ENCODE measurements at regions not wholly inside any gene's neighbourhood (a gene's known extent, or its start where the extent isn't known, plus 50 kb on each side); places are given as distances from the start of the nearest gene placed in this dataset.
"Not testable (repeated sequence)": the region's sequence is repeated elsewhere in the genome, so short reads cannot be mapped to it uniquely, and the experiment has no call there.

DNA sequence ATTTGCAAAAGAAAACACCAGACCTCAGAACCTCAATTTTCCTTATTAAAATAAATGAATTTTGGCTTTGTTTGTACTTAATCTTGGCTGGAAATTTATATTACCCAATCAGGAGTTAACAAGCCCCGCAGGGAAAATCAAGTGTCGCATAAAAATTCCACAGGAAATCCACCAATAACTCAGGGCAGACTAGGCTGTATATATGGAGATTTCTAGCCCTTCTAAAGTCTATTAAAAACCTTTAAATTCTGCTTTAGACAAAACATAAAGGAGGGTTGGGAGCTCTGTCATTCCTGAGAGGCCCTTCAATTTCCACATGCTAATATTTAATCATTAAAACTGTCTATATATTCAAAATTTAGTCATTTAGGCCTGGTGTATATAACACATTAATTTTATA lies 434.7 kb downstream of the CDH11 start:
- Histone ChIP-seq H3K36me3 (ENCODE audit: insufficient read depth, low read depth, low read length) (no peaks in the 10 kb centered on the region), H3K27me3 (ENCODE audit: insufficient read depth, low read length) (no peaks in the 10 kb centered on the region), H3K9me3 (ENCODE audit: insufficient read depth, low read depth, low read length) (no peaks in the 10 kb centered on the region)

DNA sequence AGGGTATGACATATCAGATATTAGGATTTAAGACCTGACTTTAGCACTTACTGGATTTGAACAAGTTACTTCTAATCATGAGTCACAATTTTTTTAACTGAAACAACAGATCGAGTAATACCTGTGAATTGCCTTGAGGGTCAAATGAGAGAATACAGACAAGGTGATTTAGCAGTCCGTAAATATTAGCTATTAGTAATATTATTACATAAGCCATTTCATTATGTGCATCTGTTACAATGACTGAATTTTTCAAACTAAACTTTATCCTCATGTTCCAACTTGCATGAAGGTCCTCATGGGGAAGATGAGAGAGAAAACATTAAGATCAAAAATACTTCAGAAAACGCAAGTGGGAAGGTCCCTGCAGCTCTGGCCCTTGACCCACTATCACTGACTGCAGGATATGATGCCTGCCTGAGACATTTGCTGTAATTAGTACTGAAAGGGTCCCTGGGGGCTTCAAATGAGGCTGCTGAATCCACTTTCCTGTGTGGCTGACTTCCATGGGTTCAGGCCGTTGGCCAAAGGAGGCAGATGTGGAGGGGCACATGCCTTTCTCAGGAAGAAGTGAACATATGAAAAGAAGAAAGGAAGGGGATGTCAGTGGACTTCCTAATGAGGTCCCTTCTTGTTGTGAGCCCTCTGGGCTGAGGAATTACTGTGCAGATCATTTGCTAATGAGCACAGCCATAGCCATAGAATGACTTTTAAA lies 441.7 kb downstream of the CDH11 start:
- H3K4me3 ChIP-seq (ENCODE audit: low read length), result no peak overlapping the region
- no peaks in the 10 kb centered on the region for H3K27me3 ChIP-seq (ENCODE audit: insufficient read depth, low read length)
- H3K27ac ChIP-seq (ENCODE audit: low read length), result no peak overlapping the region
- H3K9me3 ChIP-seq (ENCODE audit: insufficient read depth, low read depth, low read length), result no peaks in the 10 kb centered on the region
- H3K9ac ChIP-seq (ENCODE audit: low read depth, low read length), result no peak overlapping the region
- H3K36me3 ChIP-seq (ENCODE audit: insufficient read depth, low read depth, low read length), result no peaks in the 10 kb centered on the region
- no peaks in the 10 kb centered on the region for H3K4me1 ChIP-seq (ENCODE audit: insufficient read depth, low read length)

More for the DNA sequence above, 434.7 kb downstream of the CDH11 start:
- no peaks in the 10 kb centered on the region for H3K4me1 ChIP-seq (ENCODE audit: insufficient read depth, low read length)
- H3K4me3 ChIP-seq (ENCODE audit: low read length), result no peak overlapping the region
- no peak overlapping the region for H3K9ac ChIP-seq (ENCODE audit: low read depth, low read length)
- no peak overlapping the region for H3K27ac ChIP-seq (ENCODE audit: low read length)

DNA sequence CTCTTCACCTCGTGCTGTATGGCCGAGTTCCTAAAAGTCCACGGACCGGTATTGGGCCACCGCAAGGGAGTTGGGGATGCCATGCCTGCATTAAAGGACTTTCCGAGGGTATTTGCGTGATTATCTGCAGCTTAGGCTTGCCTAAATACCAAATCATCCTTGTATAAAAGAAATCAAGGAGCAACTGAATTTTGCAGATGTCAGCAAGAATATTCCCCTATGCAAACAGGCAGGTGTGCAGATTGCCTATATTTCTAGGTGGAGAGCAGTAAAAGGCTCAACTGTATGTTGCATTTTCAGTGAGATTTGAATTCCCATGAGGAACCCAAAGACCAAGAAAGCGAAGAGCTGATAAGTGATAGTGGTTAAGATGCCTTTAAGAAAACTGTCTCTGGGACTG lies 452.3 kb downstream of the CDH11 start:
- no peak overlapping the region for H3K9ac ChIP-seq (ENCODE audit: low read depth, low read length)
- H3K27ac ChIP-seq (ENCODE audit: low read length), result no peak overlapping the region
- no peaks in the 10 kb centered on the region for H3K4me1 ChIP-seq (ENCODE audit: insufficient read depth, low read length)
- no peaks in the 10 kb centered on the region for H3K27me3 ChIP-seq (ENCODE audit: insufficient read depth, low read length)
- no peaks in the 10 kb centered on the region for H3K9me3 ChIP-seq (ENCODE audit: insufficient read depth, low read depth, low read length)
- H3K36me3 ChIP-seq (ENCODE audit: insufficient read depth, low read depth, low read length), result no peaks in the 10 kb centered on the region
- H3K4me3 ChIP-seq (ENCODE audit: low read length), result no peak overlapping the region

DNA sequence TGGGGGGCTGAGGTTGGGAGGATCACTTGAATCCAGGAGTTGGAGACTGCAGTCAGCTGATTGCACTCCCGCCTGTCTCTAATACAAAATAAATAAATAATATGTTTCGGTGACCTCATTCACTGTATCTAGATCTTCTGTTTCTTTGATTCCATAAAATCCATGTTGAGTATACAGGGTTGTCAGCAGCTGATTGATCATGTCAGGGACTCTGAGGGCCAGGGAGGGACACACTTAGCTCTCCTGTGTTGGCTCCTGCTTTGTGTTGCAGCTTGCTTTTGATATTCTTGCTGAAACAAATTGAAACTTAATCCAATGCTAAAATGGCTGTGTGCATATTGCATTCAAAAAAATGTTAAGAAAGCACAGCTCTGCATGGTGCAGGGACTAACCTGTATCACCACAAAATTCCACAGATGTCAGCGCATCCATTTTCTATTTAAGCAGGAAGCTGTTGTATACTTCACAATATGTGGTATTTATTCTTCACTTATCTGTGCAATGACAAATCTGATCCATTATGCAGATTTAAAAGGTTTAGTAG lies 454.5 kb downstream of the CDH11 start:
- H3K9me3 ChIP-seq (ENCODE audit: insufficient read depth, low read depth, low read length), result no peaks in the 10 kb centered on the region
- no peak overlapping the region for H3K9ac ChIP-seq (ENCODE audit: low read depth, low read length)
- H3K27me3 ChIP-seq (ENCODE audit: insufficient read depth, low read length), result no peaks in the 10 kb centered on the region
- H3K27ac ChIP-seq (ENCODE audit: low read length), result no peak overlapping the region
- no peak overlapping the region for H3K4me3 ChIP-seq (ENCODE audit: low read length)
- H3K4me1 ChIP-seq (ENCODE audit: insufficient read depth, low read length), result no peaks in the 10 kb centered on the region
- no peaks in the 10 kb centered on the region for H3K36me3 ChIP-seq (ENCODE audit: insufficient read depth, low read depth, low read length)

DNA sequence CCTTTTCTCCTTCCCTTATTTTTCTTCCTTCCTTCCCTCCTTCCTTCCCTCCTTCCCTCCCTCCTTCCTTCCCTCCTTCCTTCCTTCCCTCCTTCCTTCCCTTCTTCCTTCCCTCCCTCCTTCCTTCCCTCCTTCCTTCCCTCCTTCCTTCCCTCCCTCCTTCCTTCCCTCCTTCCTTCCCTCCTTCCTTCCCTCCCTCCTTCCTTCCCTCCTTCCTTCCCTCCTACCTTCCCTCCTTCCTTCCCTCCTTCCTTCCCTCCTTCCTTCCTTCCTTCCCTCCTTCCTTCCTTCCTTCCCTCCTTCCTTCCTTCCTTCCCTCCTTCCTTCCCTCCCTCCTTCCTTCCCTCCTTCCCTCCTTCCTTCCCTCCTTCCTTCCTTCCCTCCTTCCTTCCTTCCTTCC lies 459.6 kb downstream of the CDH11 start:
- not testable (repeated sequence) for H3K9ac ChIP-seq (ENCODE audit: low read depth, low read length); H3K27ac ChIP-seq (ENCODE audit: low read length); H3K4me3 ChIP-seq (ENCODE audit: low read length); H3K9me3 ChIP-seq (ENCODE audit: insufficient read depth, low read depth, low read length); H3K36me3 ChIP-seq (ENCODE audit: insufficient read depth, low read depth, low read length); H3K4me1 ChIP-seq (ENCODE audit: insufficient read depth, low read length); H3K27me3 ChIP-seq (ENCODE audit: insufficient read depth, low read length)

DNA sequence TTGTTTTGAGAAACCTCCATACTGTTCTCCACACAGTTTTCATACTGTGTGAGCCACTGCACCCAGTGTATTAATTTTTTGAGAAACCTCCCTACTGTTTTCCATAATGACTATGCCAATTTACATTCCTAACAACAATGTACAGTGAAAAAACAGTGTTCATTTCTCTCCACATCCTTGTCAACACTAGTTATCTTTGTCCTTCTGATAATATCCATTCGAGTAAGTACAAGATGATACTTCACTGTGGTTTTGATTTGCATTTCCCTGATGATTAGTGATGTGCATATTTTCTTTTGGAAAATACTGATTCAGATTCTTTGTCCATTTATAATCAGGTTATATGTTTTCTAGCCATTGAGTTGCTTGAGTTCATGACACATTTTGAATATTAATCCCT lies 462.0 kb downstream of the CDH11 start:
- H3K27me3 ChIP-seq (ENCODE audit: insufficient read depth, low read length), result no peaks in the 10 kb centered on the region
- H3K9me3 ChIP-seq (ENCODE audit: insufficient read depth, low read depth, low read length), result no peaks in the 10 kb centered on the region
- no peaks in the 10 kb centered on the region for H3K4me1 ChIP-seq (ENCODE audit: insufficient read depth, low read length)
- no peak overlapping the region for H3K9ac ChIP-seq (ENCODE audit: low read depth, low read length)
- no peak overlapping the region for H3K27ac ChIP-seq (ENCODE audit: low read length)
- H3K4me3 ChIP-seq (ENCODE audit: low read length), result no peak overlapping the region
- H3K36me3 ChIP-seq (ENCODE audit: insufficient read depth, low read depth, low read length), result no peaks in the 10 kb centered on the region

DNA sequence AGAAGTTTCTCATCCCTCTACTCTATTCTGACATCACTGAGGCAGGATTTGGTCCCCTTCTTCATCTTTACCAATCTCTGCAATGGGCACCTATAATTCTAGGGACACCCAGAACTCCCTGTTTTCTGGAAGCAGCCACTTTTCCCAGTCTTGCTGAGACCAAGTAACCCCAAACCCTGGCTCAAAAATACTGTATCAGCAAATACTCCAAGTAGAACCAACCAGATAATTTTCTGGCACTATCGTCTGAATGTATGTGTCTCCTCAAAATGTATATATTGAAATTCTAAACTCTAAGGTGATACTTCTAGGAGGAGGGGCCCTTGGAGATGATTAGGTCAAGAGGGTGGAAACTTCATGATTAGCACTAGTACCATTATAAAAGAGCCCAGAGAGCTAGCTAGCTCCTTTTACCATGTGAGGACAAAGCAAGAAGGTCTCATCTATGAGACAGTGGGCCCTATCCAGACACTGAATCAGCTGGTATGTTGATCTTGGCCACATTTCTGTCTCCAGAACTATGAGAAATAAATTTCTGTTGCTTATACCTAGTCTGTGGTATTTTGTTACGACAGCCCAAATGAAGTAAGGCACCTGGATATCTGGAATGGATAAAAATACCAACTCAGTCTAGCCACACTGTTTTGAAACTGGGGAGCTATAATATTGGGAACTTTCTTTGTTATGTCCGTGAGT lies 464.4 kb downstream of the CDH11 start:
- no peaks in the 10 kb centered on the region for H3K27me3 ChIP-seq (ENCODE audit: insufficient read depth, low read length)
- H3K36me3 ChIP-seq (ENCODE audit: insufficient read depth, low read depth, low read length), result no peaks in the 10 kb centered on the region
- H3K9me3 ChIP-seq (ENCODE audit: insufficient read depth, low read depth, low read length), result no peaks in the 10 kb centered on the region
- no peak overlapping the region for H3K27ac ChIP-seq (ENCODE audit: low read length)
- H3K4me1 ChIP-seq (ENCODE audit: insufficient read depth, low read length), result no peaks in the 10 kb centered on the region
- no peak overlapping the region for H3K4me3 ChIP-seq (ENCODE audit: low read length)
- H3K9ac ChIP-seq (ENCODE audit: low read depth, low read length), result no peak overlapping the region

DNA sequence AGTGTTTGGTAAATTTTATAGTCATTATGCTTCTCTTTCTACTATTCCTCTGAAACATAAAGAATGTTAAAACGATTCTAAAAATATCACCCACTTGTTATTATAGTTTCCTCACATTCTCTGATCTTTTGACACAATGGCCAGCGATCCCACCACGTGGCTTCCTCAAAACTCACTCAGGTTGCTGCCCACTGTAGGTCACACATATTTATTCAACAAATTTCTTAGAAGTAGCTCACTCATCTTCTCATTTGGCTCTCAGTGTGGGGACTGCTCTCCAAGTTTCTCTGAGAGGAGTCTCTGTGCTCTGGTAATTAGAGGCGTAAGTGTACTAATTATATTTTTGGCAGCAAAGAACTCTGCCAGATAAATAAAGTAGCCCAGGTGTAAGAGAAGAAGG lies 465.4 kb downstream of the CDH11 start:
- H3K9me3 ChIP-seq (ENCODE audit: insufficient read depth, low read depth, low read length), result no peaks in the 10 kb centered on the region
- no peak overlapping the region for H3K27ac ChIP-seq (ENCODE audit: low read length)
- no peak overlapping the region for H3K9ac ChIP-seq (ENCODE audit: low read depth, low read length)
- H3K36me3 ChIP-seq (ENCODE audit: insufficient read depth, low read depth, low read length), result no peaks in the 10 kb centered on the region
- no peaks in the 10 kb centered on the region for H3K27me3 ChIP-seq (ENCODE audit: insufficient read depth, low read length)
- H3K4me3 ChIP-seq (ENCODE audit: low read length), result no peak overlapping the region
- no peaks in the 10 kb centered on the region for H3K4me1 ChIP-seq (ENCODE audit: insufficient read depth, low read length)

DNA sequence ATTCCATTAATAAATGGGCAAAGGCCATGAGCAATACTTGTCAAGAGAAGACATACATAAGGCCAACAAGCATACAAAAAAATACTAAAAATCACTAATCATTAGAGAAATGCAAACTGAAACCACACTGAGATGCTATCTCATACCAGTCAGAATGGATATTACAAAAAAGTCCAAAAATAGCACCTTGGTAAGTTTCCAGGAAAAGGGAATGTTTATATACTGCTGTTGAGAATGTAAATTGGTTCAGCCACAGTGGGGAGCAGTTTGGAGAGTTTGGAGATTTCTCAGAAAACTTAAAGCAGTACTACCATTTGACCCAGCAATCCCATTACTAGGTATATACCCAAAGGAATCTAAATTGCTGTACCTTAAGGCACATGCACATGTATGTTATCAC lies 467.7 kb downstream of the CDH11 start:
- H3K27ac ChIP-seq (ENCODE audit: low read length), result no peak overlapping the region
- H3K36me3 ChIP-seq (ENCODE audit: insufficient read depth, low read depth, low read length), result no peaks in the 10 kb centered on the region
- no peaks in the 10 kb centered on the region for H3K4me1 ChIP-seq (ENCODE audit: insufficient read depth, low read length)
- no peak overlapping the region for H3K4me3 ChIP-seq (ENCODE audit: low read length)
- H3K9ac ChIP-seq (ENCODE audit: low read depth, low read length), result no peak overlapping the region
- no peaks in the 10 kb centered on the region for H3K27me3 ChIP-seq (ENCODE audit: insufficient read depth, low read length)
- no peaks in the 10 kb centered on the region for H3K9me3 ChIP-seq (ENCODE audit: insufficient read depth, low read depth, low read length)

DNA sequence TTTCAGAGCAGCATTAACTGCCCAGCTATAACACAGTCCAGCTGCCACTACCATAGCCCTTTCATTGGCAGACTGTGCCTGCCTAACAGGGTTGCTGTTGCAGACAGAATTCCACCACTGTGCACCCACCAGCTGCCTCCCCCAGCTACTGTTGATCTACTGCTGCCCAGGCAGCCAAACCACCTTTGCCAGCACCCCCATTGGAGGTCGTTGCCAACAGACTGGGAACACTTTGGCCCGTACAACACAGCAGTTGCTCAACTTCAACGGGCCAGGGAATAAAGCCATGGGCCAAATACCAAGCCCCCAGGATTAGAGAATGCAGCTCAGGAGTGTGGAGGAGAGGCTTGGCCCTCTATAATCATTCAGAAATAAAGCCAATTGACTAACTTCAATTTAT lies 473.6 kb downstream of the CDH11 start:
- Histone ChIP-seq H3K4me3 (ENCODE audit: low read length) (no peak overlapping the region), H3K27me3 (ENCODE audit: insufficient read depth, low read length) (no peaks in the 10 kb centered on the region), H3K9ac (ENCODE audit: low read depth, low read length) (no peak overlapping the region), H3K4me1 (ENCODE audit: insufficient read depth, low read length) (no peaks in the 10 kb centered on the region), H3K27ac (ENCODE audit: low read length) (no peak overlapping the region), H3K9me3 (ENCODE audit: insufficient read depth, low read depth, low read length) (no peaks in the 10 kb centered on the region), H3K36me3 (ENCODE audit: insufficient read depth, low read depth, low read length) (no peaks in the 10 kb centered on the region)

DNA sequence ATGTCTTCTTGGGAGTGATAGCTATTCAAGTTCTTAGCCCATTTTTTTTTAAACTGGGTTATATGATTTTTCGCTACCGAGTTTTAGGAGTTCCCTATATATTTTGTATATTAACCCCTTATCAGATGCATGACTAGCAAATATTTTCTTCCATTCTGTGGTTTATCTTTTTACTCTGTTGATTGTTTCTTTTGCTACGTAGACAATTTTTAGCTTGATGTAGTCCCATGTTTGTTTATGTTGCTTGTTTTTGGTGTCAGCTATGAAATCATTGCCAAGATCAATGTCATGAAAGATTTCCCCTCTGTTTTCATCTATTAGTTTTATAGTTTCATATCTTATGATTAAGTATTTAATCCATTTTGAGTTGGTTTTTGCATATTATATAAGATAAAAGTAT lies 480.5 kb downstream of the CDH11 start:
- Histone ChIP-seq H3K4me1 (ENCODE audit: insufficient read depth, low read length) (no peaks in the 10 kb centered on the region), H3K9ac (ENCODE audit: low read depth, low read length) (no peak overlapping the region), H3K27me3 (ENCODE audit: insufficient read depth, low read length) (no peaks in the 10 kb centered on the region), H3K27ac (ENCODE audit: low read length) (no peak overlapping the region), H3K9me3 (ENCODE audit: insufficient read depth, low read depth, low read length) (no peaks in the 10 kb centered on the region), H3K4me3 (ENCODE audit: low read length) (no peak overlapping the region), H3K36me3 (ENCODE audit: insufficient read depth, low read depth, low read length) (no peaks in the 10 kb centered on the region)

DNA sequence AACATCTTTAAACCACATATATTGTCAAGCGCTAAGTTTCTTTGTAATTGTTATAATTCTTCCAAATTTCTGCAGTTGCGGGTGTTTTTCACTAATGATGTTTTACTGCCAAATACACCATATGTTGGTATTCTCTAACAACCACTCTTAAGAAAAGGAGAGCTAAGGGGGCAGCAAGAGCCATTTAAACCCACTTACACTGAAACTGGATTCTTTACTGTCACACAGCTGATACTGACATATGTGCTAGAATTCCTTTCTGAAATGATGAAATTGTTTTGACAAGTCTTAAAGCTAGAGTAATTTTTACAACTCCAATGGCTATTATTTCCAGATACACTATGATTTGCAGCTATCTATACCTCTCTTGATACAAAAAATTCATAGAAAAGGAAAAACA lies 483.1 kb downstream of the CDH11 start:
- Histone ChIP-seq H3K27me3 (ENCODE audit: insufficient read depth, low read length) (no peaks in the 10 kb centered on the region), H3K9me3 (ENCODE audit: insufficient read depth, low read depth, low read length) (no peaks in the 10 kb centered on the region), H3K4me3 (ENCODE audit: low read length) (no peak overlapping the region), H3K27ac (ENCODE audit: low read length) (no peak overlapping the region), H3K9ac (ENCODE audit: low read depth, low read length) (no peak overlapping the region), H3K4me1 (ENCODE audit: insufficient read depth, low read length) (no peaks in the 10 kb centered on the region), H3K36me3 (ENCODE audit: insufficient read depth, low read depth, low read length) (no peaks in the 10 kb centered on the region)

Measured in iPS-20b (cell line).